K562 (cell line): ENCODE measurements at regions not wholly inside any gene's neighbourhood (a gene's known extent, or its start where the extent isn't known, plus 50 kb on each side); places are given as distances from the start of the nearest gene placed in this dataset.

Experiments used
- CREB5 ChIP-seq: fragments of 250-450 bp; sonication (Bioruptor Pico); IDR thresholded peaks from 2 replicates; pipeline ENCODE4 v1.5.0; 2020; ENCODE audit warnings: mild to moderate bottlenecking
- CUX1 ChIP-seq: fragments of 200-800 bp; sonication (Bioruptor generic); IDR thresholded peaks from 2 replicates; pipeline ENCODE4 v1.6.1; 2016; ENCODE audit warnings: missing genetic modification characterization, missing compliant biosample characterization
- DDX20 ChIP-seq: fragments of 450-650 bp; IDR thresholded peaks from 2 replicates; pipeline ENCODE4 v1.6.1; 2016; ENCODE audit warnings: missing genetic modification characterization, low read depth, mild to moderate bottlenecking, missing compliant biosample characterization, moderate library complexity
- EGR1 ChIP-seq: fragments of 450-650 bp; conservative IDR thresholded peaks from 2 replicates; pipeline ENCODE4 v1.6.1; 2017; ENCODE audit warnings: mild to moderate bottlenecking
- FOXA3 ChIP-seq, 2 experiments: fragments of 450-650 bp in 1 of 2; sonication (generic) in 1 of 2; formaldehyde crosslinking; IDR thresholded peaks in 1 of 2; conservative IDR thresholded peaks in 1 of 2; 2 replicates each; pipeline versions ENCODE4 v1.4.0 to v1.8.0; 2020 to 2022; ENCODE audit warnings: mild to moderate bottlenecking in 2 of 2, missing genetic modification reagents in 1 of 2
- HMGXB4 ChIP-seq: sonication (generic); formaldehyde crosslinking; IDR thresholded peaks from 2 replicates; pipeline ENCODE4 v1.8.1; 2023; ENCODE audit warnings: mild to moderate bottlenecking, missing genetic modification reagents
- L3MBTL2 ChIP-seq: fragments of 450-650 bp; IDR thresholded peaks from 2 replicates; pipeline ENCODE4 v1.6.1; 2016; ENCODE audit warnings: mild to moderate bottlenecking, moderate library complexity
- POLR2A ChIP-seq: fragments of 450-650 bp; conservative IDR thresholded peaks from 2 replicates; pipeline ENCODE4 v1.6.1; 2016
- PTRF ChIP-seq: fragments of 450-650 bp; IDR thresholded peaks from 2 replicates; pipeline ENCODE4 v1.6.1; 2016; ENCODE audit warnings: mild to moderate bottlenecking, missing genetic modification characterization, missing compliant biosample characterization
- SRSF1 ChIP-seq: fragments of 200-400 bp; formaldehyde crosslinking; IDR thresholded peaks from 2 replicates; pipeline ENCODE4 v1.6.1; 2017; ENCODE audit warnings: mild to moderate bottlenecking, low read depth, low read length, moderate library complexity
- USF2 ChIP-seq: sonication (generic); formaldehyde crosslinking; IDR thresholded peaks from 2 replicates; pipeline ENCODE4 v1.5.0; 2020; ENCODE audit warnings: missing genetic modification reagents
- ZBTB26 ChIP-seq: fragments of 450-650 bp; formaldehyde crosslinking; IDR thresholded peaks from 2 replicates; pipeline ENCODE4 v1.4.0; 2022; ENCODE audit warnings: missing genetic modification characterization
- ZNF121 ChIP-seq: sonication (generic); formaldehyde crosslinking; conservative IDR thresholded peaks from 2 replicates; pipeline ENCODE4 v1.8.0; 2022; ENCODE audit warnings: missing genetic modification reagents
- ZNF197 ChIP-seq: fragments of 200-800 bp; sonication (Bioruptor generic); IDR thresholded peaks from 2 replicates; pipeline ENCODE4 v1.6.1; 2016; ENCODE audit warnings: low read depth, missing genetic modification characterization, missing compliant biosample characterization
- ZNF395 ChIP-seq: fragments of 200-800 bp; sonication (Bioruptor generic); IDR thresholded peaks from 2 replicates; pipeline ENCODE4 v1.6.1; 2017; ENCODE audit warnings: missing genetic modification characterization, missing compliant biosample characterization
- ZNF41 ChIP-seq: fragments of 250-450 bp; sonication (Bioruptor Pico); conservative IDR thresholded peaks from 2 replicates; pipeline ENCODE4 v1.4.0; 2020; ENCODE audit warnings: mild to moderate bottlenecking

GRCh38 chr7:155206318-155207020 lies 91.2 kb upstream of the INSIG1 start (continued):
- TF ChIP-seq L3MBTL2 = 0 out of 2 replicates have a peak, but pooled peaks have one; percentile 31
- no peak for TF ChIP-seq CREB5 (CRISPR knock-in tag)
- TF ChIP-seq ZBTB26 = peak; percentile 63; the same call in 1 of the 2 replicates
- TF ChIP-seq USF2 (CRISPR knock-in tag) = peak; percentile 57; the same call in 1 of the 2 replicates
- TF ChIP-seq PTRF (tag) = no peak
- TF ChIP-seq ZNF197 (CRISPR knock-in tag) = no peak
- no peak for TF ChIP-seq SRSF1
- no peak for TF ChIP-seq DDX20 (tag)
- TF ChIP-seq FOXA3 (CRISPR knock-in tag; conservative IDR thresholded peaks at IDR 0.05 in 1 of 2, IDR thresholded peaks at IDR 0.05 in 1 of 2) = no peak
- no peak for TF ChIP-seq POLR2A
- no peak for TF ChIP-seq CUX1 (CRISPR knock-in tag)
- no peak for TF ChIP-seq HMGXB4 (CRISPR knock-in tag)
- TF ChIP-seq ZNF121 (CRISPR knock-in tag) = no peak
- TF ChIP-seq ZNF395 (CRISPR knock-in tag) = peak; percentile 87
- peak; percentile 55 for TF ChIP-seq EGR1
- no peak for TF ChIP-seq ZNF41 (CRISPR knock-in tag)
